Suprapubic skin (tissue), 3 donors: ENCODE measurements at regions not wholly inside any gene's neighbourhood (a gene's known extent, or its start where the extent isn't known, plus 50 kb on each side); places are given as distances from the start of the nearest gene placed in this dataset.

ENCODE experiments used
- EP300 ChIP-seq: sonication (generic); formaldehyde crosslinking; IDR thresholded peaks from one replicate; pipeline ENCODE4 v1.6.1; 2017; ENCODE audit warnings: antibody characterized with exemption
- TF ChIP-seq, protein P1 (sequence below), 2 donors: fragments of 200-600 bp in 1 of 2; fragments of 450-650 bp in 1 of 2; sonication (generic) in 1 of 2; IDR thresholded peaks; one replicate each; pipeline ENCODE4 v1.5.1; 2016 to 2019; ENCODE audit warnings: antibody characterized with exemption in 2 of 2, mild to moderate bottlenecking in 1 of 2, moderate library complexity in 1 of 2

DNA sequence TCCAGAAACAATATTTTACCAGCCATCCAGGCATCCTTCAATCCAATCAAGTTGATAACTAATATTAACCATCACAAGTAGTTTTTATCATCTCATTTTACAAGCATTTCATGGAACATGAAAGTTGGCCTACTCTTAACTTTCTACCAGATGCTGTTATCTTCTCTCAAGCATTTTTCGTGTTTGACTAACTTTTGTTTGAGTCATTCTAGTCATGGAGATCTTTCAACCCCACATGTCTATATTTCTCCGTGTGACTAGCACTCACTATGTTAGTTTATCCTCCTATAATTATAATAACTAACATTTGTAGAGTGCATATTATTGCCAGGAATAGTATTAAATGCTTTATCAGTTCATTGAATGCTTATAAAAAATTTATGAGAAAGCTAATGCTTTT lies 307.0 kb upstream of the CWC22 start:
- TF ChIP-seq, protein P1, sequence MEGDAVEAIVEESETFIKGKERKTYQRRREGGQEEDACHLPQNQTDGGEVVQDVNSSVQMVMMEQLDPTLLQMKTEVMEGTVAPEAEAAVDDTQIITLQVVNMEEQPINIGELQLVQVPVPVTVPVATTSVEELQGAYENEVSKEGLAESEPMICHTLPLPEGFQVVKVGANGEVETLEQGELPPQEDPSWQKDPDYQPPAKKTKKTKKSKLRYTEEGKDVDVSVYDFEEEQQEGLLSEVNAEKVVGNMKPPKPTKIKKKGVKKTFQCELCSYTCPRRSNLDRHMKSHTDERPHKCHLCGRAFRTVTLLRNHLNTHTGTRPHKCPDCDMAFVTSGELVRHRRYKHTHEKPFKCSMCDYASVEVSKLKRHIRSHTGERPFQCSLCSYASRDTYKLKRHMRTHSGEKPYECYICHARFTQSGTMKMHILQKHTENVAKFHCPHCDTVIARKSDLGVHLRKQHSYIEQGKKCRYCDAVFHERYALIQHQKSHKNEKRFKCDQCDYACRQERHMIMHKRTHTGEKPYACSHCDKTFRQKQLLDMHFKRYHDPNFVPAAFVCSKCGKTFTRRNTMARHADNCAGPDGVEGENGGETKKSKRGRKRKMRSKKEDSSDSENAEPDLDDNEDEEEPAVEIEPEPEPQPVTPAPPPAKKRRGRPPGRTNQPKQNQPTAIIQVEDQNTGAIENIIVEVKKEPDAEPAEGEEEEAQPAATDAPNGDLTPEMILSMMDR (IDR thresholded peaks at IDR 0.05), result no peak
- TF ChIP-seq EP300, result no peak
